Vagina (tissue), 2 donors: ENCODE measurements at regions not wholly inside any gene's neighbourhood (a gene's known extent, or its start where the extent isn't known, plus 50 kb on each side); places are given as distances from the start of the nearest gene placed in this dataset.

Experiments used
- DNase-seq, 2 donors: peaks; one replicate each; pipeline ENCODE4 v3.0.0-alpha.2; 2017; ENCODE audit errors: extremely low spot score in 2 of 2
- H3K27ac ChIP-seq: fragments of 200-600 bp; sonication (generic); one replicate; pipeline ENCODE4 v1.5.1; 2019
- H3K27me3 ChIP-seq: fragments of 200-600 bp; sonication (generic); one replicate; pipeline ENCODE4 v1.5.1; 2019
- H3K36me3 ChIP-seq, 2 donors: fragments of 200-600 bp; sonication (generic); one replicate each; pipeline ENCODE4 v1.5.1; 2017 to 2019
- H3K4me1 ChIP-seq: fragments of 200-600 bp; sonication (generic); one replicate; pipeline ENCODE4 v1.5.1; 2019
- H3K4me3 ChIP-seq, 2 donors: fragments of 200-600 bp; sonication (generic); 1 replicate in 1 of 2; 2 replicates in 1 of 2; pipeline ENCODE4 v1.5.1; 2016 to 2019
- H3K9me3 ChIP-seq: fragments of 200-600 bp; sonication (generic); one replicate; pipeline ENCODE4 v1.5.1; 2019
- POLR2A ChIP-seq, 2 donors: fragments of 450-650 bp; IDR thresholded peaks; one replicate each; pipeline ENCODE4 v1.6.1; 2017; ENCODE audit warnings: antibody characterized with exemption in 2 of 2, mild to moderate bottlenecking in 2 of 2, moderate library complexity in 2 of 2
- POLR2AphosphoS5 ChIP-seq, 2 donors: sonication (generic); formaldehyde crosslinking; IDR thresholded peaks; one replicate each; pipeline ENCODE4 v1.9.0; 2017; ENCODE audit warnings: antibody characterized with exemption in 2 of 2, mild to moderate bottlenecking in 2 of 2, low read depth in 1 of 2; ENCODE audit not compliant: insufficient read depth in 1 of 2
- intact Hi-C: fragments of 100-400 bp; cut with DNase I; formaldehyde crosslinking; loops from one replicate; pipeline ENCODE4 v1.15.1; 2023
- TF ChIP-seq, protein P1 (sequence below), 3 experiments: fragments of 450-650 bp in 2 of 3; fragments of 200-600 bp in 1 of 3; sonication (generic) in 1 of 3; IDR thresholded peaks; one replicate each; pipeline ENCODE4 v1.5.1; 2017 to 2019; ENCODE audit warnings: antibody characterized with exemption in 3 of 3, mild to moderate bottlenecking in 2 of 3, moderate library complexity in 2 of 3

DNA sequence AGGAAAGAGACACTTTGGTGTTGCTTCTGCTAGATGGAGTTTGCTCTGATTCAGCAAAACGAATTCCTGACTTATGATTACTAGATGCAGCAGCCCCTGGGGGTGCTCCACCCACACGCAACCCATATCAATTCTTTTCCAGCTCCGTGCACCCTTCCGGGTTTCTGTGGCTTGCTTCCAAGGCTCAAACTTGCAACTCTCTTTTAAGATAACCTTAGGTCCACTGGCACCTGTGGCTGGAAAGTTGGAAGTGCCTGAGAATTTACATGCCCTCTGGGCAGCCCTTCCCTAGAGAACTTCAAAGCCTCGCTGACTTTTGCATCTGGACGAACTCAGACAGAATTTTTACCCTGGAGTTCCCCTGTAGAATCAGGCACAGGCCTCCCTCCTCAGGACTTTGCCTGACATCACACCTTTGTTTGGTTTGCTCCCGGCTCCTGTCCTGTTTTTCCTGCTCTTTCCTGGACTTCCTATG is 224.9 kb downstream of the SNX18 start:
- no peaks in the 10 kb centered on the region for H3K27me3 ChIP-seq
- peaks cover 21% of the 10 kb centered on the region for H3K4me1 ChIP-seq
- no peaks in the 10 kb centered on the region for H3K36me3 ChIP-seq
- DNase-seq, result peak in 1 of 2 donors; percentile 58
- intact Hi-C loops, result no loop called here
- no peak overlapping the region for H3K4me3 ChIP-seq
- H3K27ac ChIP-seq, result no peak overlapping the region
- H3K9me3 ChIP-seq, result no peaks in the 10 kb centered on the region
- TF ChIP-seq POLR2AphosphoS5 (IDR thresholded peaks at IDR 0.05; ENCODE audit: insufficient read depth in 1 of 2, low read depth in 1 of 2), result no peak
- TF ChIP-seq, protein P1, sequence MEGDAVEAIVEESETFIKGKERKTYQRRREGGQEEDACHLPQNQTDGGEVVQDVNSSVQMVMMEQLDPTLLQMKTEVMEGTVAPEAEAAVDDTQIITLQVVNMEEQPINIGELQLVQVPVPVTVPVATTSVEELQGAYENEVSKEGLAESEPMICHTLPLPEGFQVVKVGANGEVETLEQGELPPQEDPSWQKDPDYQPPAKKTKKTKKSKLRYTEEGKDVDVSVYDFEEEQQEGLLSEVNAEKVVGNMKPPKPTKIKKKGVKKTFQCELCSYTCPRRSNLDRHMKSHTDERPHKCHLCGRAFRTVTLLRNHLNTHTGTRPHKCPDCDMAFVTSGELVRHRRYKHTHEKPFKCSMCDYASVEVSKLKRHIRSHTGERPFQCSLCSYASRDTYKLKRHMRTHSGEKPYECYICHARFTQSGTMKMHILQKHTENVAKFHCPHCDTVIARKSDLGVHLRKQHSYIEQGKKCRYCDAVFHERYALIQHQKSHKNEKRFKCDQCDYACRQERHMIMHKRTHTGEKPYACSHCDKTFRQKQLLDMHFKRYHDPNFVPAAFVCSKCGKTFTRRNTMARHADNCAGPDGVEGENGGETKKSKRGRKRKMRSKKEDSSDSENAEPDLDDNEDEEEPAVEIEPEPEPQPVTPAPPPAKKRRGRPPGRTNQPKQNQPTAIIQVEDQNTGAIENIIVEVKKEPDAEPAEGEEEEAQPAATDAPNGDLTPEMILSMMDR (IDR thresholded peaks at IDR 0.05), result no peak
- no peak for TF ChIP-seq POLR2A (IDR thresholded peaks at IDR 0.05)

DNA sequence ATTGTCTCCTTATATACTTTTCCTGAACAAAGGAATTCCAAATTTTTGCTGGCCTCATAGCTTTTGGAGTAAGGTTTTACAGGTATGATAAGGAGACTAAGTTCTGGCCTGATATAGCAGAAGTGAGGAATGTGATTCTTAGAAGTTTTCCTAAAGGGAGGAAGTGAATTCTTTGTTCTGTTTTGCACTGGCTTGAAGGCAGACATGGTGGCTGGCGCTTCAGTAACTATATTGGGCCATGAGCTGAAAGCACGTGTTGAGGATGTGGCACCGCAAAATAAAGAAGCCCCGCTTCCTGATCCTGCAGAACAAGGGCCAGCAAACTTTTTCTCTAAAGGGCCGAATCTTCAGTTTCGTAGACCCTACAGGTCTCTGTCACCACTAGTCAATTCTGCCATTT is 224.2 kb downstream of the SNX18 start:
- Histone ChIP-seq H3K4me1 (peaks cover 21% of the 10 kb centered on the region), H3K36me3 (no peaks in the 10 kb centered on the region), H3K27ac (no peak overlapping the region), H3K4me3 (no peak overlapping the region), H3K9me3 (no peaks in the 10 kb centered on the region), H3K27me3 (no peaks in the 10 kb centered on the region)
- no peak for TF ChIP-seq POLR2A (IDR thresholded peaks at IDR 0.05)
- TF ChIP-seq, protein P1 (IDR thresholded peaks at IDR 0.05), result no peak
- no peak for TF ChIP-seq POLR2AphosphoS5 (IDR thresholded peaks at IDR 0.05; ENCODE audit: insufficient read depth in 1 of 2, low read depth in 1 of 2)
- DNase-seq, result peak in 1 of 2 donors; percentile 32
- intact Hi-C loops, result no loop called here

DNA sequence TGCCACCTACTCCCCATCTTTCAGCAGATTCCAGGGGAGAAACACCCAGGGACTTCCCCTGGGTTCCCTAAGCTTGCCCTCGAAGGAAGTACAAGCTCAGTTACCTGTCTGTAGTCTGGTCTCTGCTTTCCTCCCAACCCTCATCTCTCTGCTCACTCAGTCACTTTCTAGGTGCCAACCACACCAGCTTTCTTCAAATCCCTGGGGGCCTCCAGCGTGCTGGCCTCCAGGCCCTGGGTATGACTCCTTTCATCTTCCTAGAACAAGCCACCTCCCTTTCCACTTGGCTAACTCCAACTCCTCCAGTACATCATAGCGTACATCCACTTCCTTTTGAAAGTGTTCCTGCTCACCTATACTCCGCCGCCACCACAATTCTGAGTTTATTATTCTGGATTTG is 222.6 kb downstream of the SNX18 start:
- H3K4me1 ChIP-seq, result peaks cover 14% of the 10 kb centered on the region
- intact Hi-C loops, result no loop called here

DNA sequence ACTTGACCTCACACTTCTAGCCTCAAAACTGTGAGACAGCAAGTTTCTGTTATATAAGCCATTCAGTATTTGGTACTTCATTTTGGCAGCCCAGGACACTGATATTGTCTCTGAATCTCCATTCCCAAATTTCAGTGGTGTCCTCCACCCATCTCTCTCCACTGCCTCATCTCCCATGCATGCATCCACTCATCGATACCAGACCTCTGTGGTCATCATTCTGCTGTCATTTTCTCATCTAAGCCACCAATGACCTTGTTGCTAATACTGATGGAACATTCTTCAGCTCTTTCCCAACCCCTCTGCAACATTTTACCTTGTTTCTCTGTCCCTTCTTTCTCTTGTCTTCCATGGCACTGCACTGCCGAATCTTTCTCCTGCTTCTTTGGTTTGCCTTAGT is 221.8 kb downstream of the SNX18 start:
- TF ChIP-seq, protein P1 (IDR thresholded peaks at IDR 0.05), result no peak
- TF ChIP-seq POLR2A (IDR thresholded peaks at IDR 0.05), result no peak
- no peak for TF ChIP-seq POLR2AphosphoS5 (IDR thresholded peaks at IDR 0.05; ENCODE audit: insufficient read depth in 1 of 2, low read depth in 1 of 2)

More for the DNA sequence above, 222.6 kb downstream of the SNX18 start:
- DNase-seq, result peak in 1 of 2 donors; percentile 76
- no peak overlapping the region for H3K4me3 ChIP-seq
- no peak overlapping the region for H3K27ac ChIP-seq
- H3K27me3 ChIP-seq, result no peaks in the 10 kb centered on the region
- no peak for TF ChIP-seq POLR2A (IDR thresholded peaks at IDR 0.05)
- TF ChIP-seq, protein P1 (IDR thresholded peaks at IDR 0.05), result no peak
- TF ChIP-seq POLR2AphosphoS5 (IDR thresholded peaks at IDR 0.05; ENCODE audit: insufficient read depth in 1 of 2, low read depth in 1 of 2), result no peak
- H3K9me3 ChIP-seq, result no peaks in the 10 kb centered on the region
- H3K36me3 ChIP-seq, result no peaks in the 10 kb centered on the region

DNA sequence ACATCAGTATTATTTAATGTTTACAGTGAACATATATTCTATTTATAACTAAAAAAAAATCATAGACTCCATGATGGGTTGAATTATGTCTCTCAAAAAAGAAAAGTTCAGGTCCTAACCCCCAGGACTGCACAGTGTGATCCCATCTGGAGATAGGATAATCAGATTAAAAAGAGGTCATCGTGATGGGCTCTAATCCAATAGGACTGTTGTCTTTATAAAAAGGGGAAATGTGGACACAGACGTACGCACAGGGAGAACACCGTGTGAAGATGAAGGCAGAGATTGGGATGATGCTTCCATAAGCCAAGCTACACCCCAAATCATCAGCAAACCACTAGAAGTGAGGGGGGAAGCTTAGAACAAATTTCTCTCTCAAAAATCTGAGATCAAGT is 221.4 kb downstream of the SNX18 start:
- no peak for TF ChIP-seq POLR2A (IDR thresholded peaks at IDR 0.05)
- H3K27me3 ChIP-seq, result no peaks in the 10 kb centered on the region
- no peak overlapping the region for H3K4me3 ChIP-seq
- H3K4me1 ChIP-seq, result peaks cover 7% of the 10 kb centered on the region
- peak in 1 of 2 donors; percentile 18 for DNase-seq
- H3K9me3 ChIP-seq, result no peaks in the 10 kb centered on the region
- no peaks in the 10 kb centered on the region for H3K36me3 ChIP-seq
- no peak overlapping the region for H3K27ac ChIP-seq
- intact Hi-C loops, result no loop called here

More for the DNA sequence above, 221.8 kb downstream of the SNX18 start:
- H3K4me1 ChIP-seq, result peaks cover 10% of the 10 kb centered on the region
- H3K27me3 ChIP-seq, result no peaks in the 10 kb centered on the region
- H3K36me3 ChIP-seq, result no peaks in the 10 kb centered on the region
- no peak overlapping the region for H3K4me3 ChIP-seq
- peak in 1 of 2 donors; percentile 3 for DNase-seq
- H3K27ac ChIP-seq, result no peak overlapping the region
- intact Hi-C loops, result no loop called here
- H3K9me3 ChIP-seq, result no peaks in the 10 kb centered on the region
